MM.1S (cell line): ENCODE measurements at regions not wholly inside any gene's neighbourhood (a gene's known extent, or its start where the extent isn't known, plus 50 kb on each side); places are given as distances from the start of the nearest gene placed in this dataset.

ENCODE experiments used
- EZH2 ChIP-seq: fragments of 300-600 bp; sonication (generic); optimal IDR thresholded peaks from 2 replicates; pipeline ENCODE3; 2017; ENCODE audit warnings: low read depth, mild to moderate bottlenecking, antibody characterized with exemption, low read length, mixed read lengths
- EZH2phosphoT487 ChIP-seq: fragments of 300-600 bp; sonication (generic); IDR thresholded peaks from 2 replicates; pipeline ENCODE4 v1.6.1; 2018; ENCODE audit warnings: antibody characterized with exemption, low read length
- TF ChIP-seq, protein P1 (sequence below): fragments of 300-600 bp; sonication (generic); IDR thresholded peaks from 2 replicates; pipeline ENCODE4 v1.5.1; 2016; ENCODE audit warnings: antibody characterized with exemption, low read length, mixed read lengths

DNA sequence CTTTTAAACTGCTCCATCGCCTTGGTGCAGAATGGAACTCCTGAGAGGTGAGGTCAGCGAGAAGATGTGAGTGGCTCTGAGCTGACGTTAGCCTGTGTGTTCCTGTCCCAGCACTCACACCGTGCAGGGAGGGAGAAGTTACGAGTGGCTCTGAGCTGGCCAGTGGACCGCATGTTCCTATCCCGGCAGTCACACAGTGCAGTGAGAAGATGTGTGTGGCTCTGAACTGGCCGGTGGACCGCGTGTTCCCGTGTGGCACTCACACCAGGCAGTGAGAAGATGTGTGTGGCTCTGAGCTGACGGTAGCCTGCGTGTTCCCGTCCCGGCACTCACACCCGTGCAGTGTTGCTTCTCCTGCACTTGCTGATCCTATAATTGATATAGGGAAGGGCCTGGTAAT lies 59.9 kb downstream of the VCPKMT start:
- TF ChIP-seq, protein P1, sequence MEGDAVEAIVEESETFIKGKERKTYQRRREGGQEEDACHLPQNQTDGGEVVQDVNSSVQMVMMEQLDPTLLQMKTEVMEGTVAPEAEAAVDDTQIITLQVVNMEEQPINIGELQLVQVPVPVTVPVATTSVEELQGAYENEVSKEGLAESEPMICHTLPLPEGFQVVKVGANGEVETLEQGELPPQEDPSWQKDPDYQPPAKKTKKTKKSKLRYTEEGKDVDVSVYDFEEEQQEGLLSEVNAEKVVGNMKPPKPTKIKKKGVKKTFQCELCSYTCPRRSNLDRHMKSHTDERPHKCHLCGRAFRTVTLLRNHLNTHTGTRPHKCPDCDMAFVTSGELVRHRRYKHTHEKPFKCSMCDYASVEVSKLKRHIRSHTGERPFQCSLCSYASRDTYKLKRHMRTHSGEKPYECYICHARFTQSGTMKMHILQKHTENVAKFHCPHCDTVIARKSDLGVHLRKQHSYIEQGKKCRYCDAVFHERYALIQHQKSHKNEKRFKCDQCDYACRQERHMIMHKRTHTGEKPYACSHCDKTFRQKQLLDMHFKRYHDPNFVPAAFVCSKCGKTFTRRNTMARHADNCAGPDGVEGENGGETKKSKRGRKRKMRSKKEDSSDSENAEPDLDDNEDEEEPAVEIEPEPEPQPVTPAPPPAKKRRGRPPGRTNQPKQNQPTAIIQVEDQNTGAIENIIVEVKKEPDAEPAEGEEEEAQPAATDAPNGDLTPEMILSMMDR, result no peak
- no peak for TF ChIP-seq EZH2
- no peak for TF ChIP-seq EZH2phosphoT487
